Vagina (tissue), 2 donors: ENCODE measurements at regions not wholly inside any gene's neighbourhood (a gene's known extent, or its start where the extent isn't known, plus 50 kb on each side); places are given as distances from the start of the nearest gene placed in this dataset.

ENCODE experiments used
- DNase-seq, 2 donors: peaks; one replicate each; pipeline ENCODE4 v3.0.0-alpha.2; 2017; ENCODE audit errors: extremely low spot score in 2 of 2
- H3K27ac ChIP-seq: fragments of 200-600 bp; sonication (generic); one replicate; pipeline ENCODE4 v1.5.1; 2019
- H3K27me3 ChIP-seq: fragments of 200-600 bp; sonication (generic); one replicate; pipeline ENCODE4 v1.5.1; 2019
- H3K36me3 ChIP-seq, 2 donors: fragments of 200-600 bp; sonication (generic); one replicate each; pipeline ENCODE4 v1.5.1; 2017 to 2019
- H3K4me1 ChIP-seq: fragments of 200-600 bp; sonication (generic); one replicate; pipeline ENCODE4 v1.5.1; 2019
- H3K4me3 ChIP-seq, 2 donors: fragments of 200-600 bp; sonication (generic); 1 replicate in 1 of 2; 2 replicates in 1 of 2; pipeline ENCODE4 v1.5.1; 2016 to 2019
- H3K9me3 ChIP-seq: fragments of 200-600 bp; sonication (generic); one replicate; pipeline ENCODE4 v1.5.1; 2019
- CTCF ChIP-seq, 3 experiments: fragments of 450-650 bp in 2 of 3; fragments of 200-600 bp in 1 of 3; sonication (generic) in 1 of 3; IDR thresholded peaks; one replicate each; pipeline ENCODE4 v1.5.1; 2017 to 2019; ENCODE audit warnings: antibody characterized with exemption in 3 of 3, mild to moderate bottlenecking in 2 of 3, moderate library complexity in 2 of 3
- POLR2A ChIP-seq, 2 donors: fragments of 450-650 bp; IDR thresholded peaks; one replicate each; pipeline ENCODE4 v1.6.1; 2017; ENCODE audit warnings: antibody characterized with exemption in 2 of 2, mild to moderate bottlenecking in 2 of 2, moderate library complexity in 2 of 2
- POLR2AphosphoS5 ChIP-seq, 2 donors: sonication (generic); formaldehyde crosslinking; IDR thresholded peaks; one replicate each; pipeline ENCODE4 v1.9.0; 2017; ENCODE audit warnings: antibody characterized with exemption in 2 of 2, mild to moderate bottlenecking in 2 of 2, low read depth in 1 of 2; ENCODE audit not compliant: insufficient read depth in 1 of 2
- intact Hi-C: fragments of 100-400 bp; cut with DNase I; formaldehyde crosslinking; loops from one replicate; pipeline ENCODE4 v1.15.1; 2023

GRCh38 chr7:35405461-35405860, 151.6 kb upstream of the TBX20 start:
- Histone ChIP-seq H3K9me3 (no peaks in the 10 kb centered on the region), H3K4me3 (no peak overlapping the region), H3K27me3 (no peaks in the 10 kb centered on the region), H3K4me1 (no peaks in the 10 kb centered on the region), H3K36me3 (no peaks in the 10 kb centered on the region), H3K27ac (no peak overlapping the region)
- DNase-seq = no peak
- intact Hi-C loops = no loop called here
- no peak for TF ChIP-seq POLR2A (IDR thresholded peaks at IDR 0.05)
- no peak for TF ChIP-seq CTCF (IDR thresholded peaks at IDR 0.05)
- TF ChIP-seq POLR2AphosphoS5 (IDR thresholded peaks at IDR 0.05; ENCODE audit: insufficient read depth in 1 of 2, low read depth in 1 of 2) = no peak

DNA sequence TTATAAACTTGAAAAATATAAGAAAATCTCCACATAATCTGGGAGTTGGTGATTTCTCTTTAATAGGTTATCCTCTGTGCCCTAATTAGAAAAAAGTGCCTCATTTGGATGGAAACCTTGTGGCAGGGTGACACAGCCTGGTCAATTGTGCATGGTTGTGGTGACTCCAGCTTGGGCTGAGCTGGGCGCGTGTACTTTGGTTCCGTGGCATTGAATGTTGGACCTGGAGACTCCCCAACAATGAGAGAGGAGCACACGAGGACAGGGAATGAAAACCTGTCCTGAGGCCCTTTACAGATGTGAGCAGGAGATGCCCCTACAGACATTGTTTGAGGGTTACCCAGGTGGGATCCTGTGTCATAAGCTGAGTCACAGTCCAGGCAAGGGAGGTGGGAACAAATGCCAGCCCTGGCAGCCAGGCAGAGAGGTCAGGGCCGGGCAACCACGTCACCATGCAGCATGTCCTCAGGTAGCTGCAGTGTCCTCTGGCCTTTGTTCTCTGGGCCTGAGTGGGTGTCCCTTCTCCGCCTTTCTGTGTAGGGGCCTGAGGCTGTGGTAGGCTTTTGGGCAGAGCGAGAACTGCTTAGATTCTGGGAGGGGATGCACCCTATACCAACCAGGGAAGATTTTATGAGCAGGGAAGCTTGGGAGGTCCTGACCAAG, 147.4 kb upstream of the TBX20 start:
- Histone ChIP-seq H3K9me3 (no peaks in the 10 kb centered on the region), H3K27me3 (no peaks in the 10 kb centered on the region), H3K27ac (no peak overlapping the region), H3K36me3 (no peaks in the 10 kb centered on the region), H3K4me1 (no peaks in the 10 kb centered on the region), H3K4me3 (no peak overlapping the region)
- no peak for DNase-seq
- no peak for TF ChIP-seq CTCF (IDR thresholded peaks at IDR 0.05)
- no peak for TF ChIP-seq POLR2AphosphoS5 (IDR thresholded peaks at IDR 0.05; ENCODE audit: insufficient read depth in 1 of 2, low read depth in 1 of 2)
- TF ChIP-seq POLR2A (IDR thresholded peaks at IDR 0.05) = no peak
- intact Hi-C loops = no loop called here

GRCh38 chr7:35399840-35400239, 145.9 kb upstream of the TBX20 start:
- Histone ChIP-seq H3K36me3 (no peaks in the 10 kb centered on the region), H3K9me3 (no peaks in the 10 kb centered on the region), H3K27ac (no peak overlapping the region), H3K4me1 (no peaks in the 10 kb centered on the region), H3K4me3 (no peak overlapping the region), H3K27me3 (no peaks in the 10 kb centered on the region)
- intact Hi-C loops = no loop called here
- no peak for DNase-seq
- no peak for TF ChIP-seq POLR2AphosphoS5 (IDR thresholded peaks at IDR 0.05; ENCODE audit: insufficient read depth in 1 of 2, low read depth in 1 of 2)
- no peak for TF ChIP-seq POLR2A (IDR thresholded peaks at IDR 0.05)
- no peak for TF ChIP-seq CTCF (IDR thresholded peaks at IDR 0.05)

GRCh38 chr7:35399216-35399615, 145.3 kb upstream of the TBX20 start:
- Histone ChIP-seq H3K27me3 (no peaks in the 10 kb centered on the region), H3K9me3 (no peaks in the 10 kb centered on the region), H3K36me3 (no peaks in the 10 kb centered on the region), H3K4me1 (no peaks in the 10 kb centered on the region), H3K27ac (no peak overlapping the region), H3K4me3 (no peak overlapping the region)
- TF ChIP-seq POLR2AphosphoS5 (IDR thresholded peaks at IDR 0.05; ENCODE audit: insufficient read depth in 1 of 2, low read depth in 1 of 2) = no peak
- TF ChIP-seq POLR2A (IDR thresholded peaks at IDR 0.05) = no peak
- no peak for TF ChIP-seq CTCF (IDR thresholded peaks at IDR 0.05)
- intact Hi-C loops = no loop called here
- DNase-seq = no peak

GRCh38 chr7:35398518-35398917, 144.6 kb upstream of the TBX20 start:
- intact Hi-C loops = no loop called here
- DNase-seq = no peak
- TF ChIP-seq CTCF (IDR thresholded peaks at IDR 0.05) = no peak
- TF ChIP-seq POLR2AphosphoS5 (IDR thresholded peaks at IDR 0.05; ENCODE audit: insufficient read depth in 1 of 2, low read depth in 1 of 2) = no peak
- no peak for TF ChIP-seq POLR2A (IDR thresholded peaks at IDR 0.05)
- H3K4me1 ChIP-seq = no peaks in the 10 kb centered on the region
- H3K27me3 ChIP-seq = no peaks in the 10 kb centered on the region
- no peak overlapping the region for H3K27ac ChIP-seq
- no peak overlapping the region for H3K4me3 ChIP-seq
- no peaks in the 10 kb centered on the region for H3K36me3 ChIP-seq
- H3K9me3 ChIP-seq = no peaks in the 10 kb centered on the region
